DOHH2 (cell line): ENCODE measurements at regions not wholly inside any gene's neighbourhood (a gene's known extent, or its start where the extent isn't known, plus 50 kb on each side); places are given as distances from the start of the nearest gene placed in this dataset.

ENCODE experiments used
- EZH2phosphoT487 ChIP-seq: fragments of 200-600 bp; sonication (generic); IDR thresholded peaks from 2 replicates; pipeline ENCODE4 v1.6.1; 2017; ENCODE audit warnings: borderline replicate concordance, mild to moderate bottlenecking, antibody characterized with exemption, low read length, moderate library complexity, mixed read lengths
- TF ChIP-seq, protein P1 (sequence below): fragments of 200-600 bp; sonication (generic); IDR thresholded peaks from one replicate; pipeline ENCODE4 v1.5.1; 2014; ENCODE audit warnings: antibody characterized with exemption, mild to moderate bottlenecking, low read depth, low read length; ENCODE audit not compliant: poor library complexity, severe bottlenecking

DNA sequence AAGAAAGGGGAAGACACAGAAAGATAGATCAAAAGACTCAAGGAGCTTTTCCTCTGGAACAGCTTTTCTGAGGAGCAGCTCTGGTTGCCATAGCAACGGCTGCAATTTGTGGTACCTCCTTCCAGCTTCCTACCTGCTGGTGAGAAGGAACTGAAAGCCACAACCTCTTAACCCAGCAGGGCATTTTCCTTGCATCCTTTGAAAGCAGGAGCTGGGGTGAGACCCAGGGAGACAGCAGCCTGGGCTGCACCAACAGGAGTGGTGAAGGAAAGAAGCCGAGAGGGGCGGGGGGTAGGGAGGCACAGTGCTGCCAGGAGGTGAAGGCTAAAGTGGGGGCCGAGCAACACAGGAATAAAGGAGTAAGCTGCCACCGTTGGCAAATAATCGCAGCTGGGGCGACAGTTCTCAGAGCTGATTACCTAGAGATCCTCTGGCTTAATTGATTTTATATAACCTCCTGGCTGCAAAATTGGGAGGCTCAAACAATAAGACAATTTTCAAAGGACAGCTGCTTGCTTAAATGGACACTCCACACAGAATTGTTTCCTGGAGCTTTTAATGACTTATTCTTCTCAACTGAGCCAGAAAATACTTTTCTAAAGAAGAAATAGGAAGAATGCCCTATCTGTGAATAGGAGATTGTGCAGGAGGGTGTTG lies 129.4 kb downstream of the RPAP3 start:
- TF ChIP-seq, protein P1, sequence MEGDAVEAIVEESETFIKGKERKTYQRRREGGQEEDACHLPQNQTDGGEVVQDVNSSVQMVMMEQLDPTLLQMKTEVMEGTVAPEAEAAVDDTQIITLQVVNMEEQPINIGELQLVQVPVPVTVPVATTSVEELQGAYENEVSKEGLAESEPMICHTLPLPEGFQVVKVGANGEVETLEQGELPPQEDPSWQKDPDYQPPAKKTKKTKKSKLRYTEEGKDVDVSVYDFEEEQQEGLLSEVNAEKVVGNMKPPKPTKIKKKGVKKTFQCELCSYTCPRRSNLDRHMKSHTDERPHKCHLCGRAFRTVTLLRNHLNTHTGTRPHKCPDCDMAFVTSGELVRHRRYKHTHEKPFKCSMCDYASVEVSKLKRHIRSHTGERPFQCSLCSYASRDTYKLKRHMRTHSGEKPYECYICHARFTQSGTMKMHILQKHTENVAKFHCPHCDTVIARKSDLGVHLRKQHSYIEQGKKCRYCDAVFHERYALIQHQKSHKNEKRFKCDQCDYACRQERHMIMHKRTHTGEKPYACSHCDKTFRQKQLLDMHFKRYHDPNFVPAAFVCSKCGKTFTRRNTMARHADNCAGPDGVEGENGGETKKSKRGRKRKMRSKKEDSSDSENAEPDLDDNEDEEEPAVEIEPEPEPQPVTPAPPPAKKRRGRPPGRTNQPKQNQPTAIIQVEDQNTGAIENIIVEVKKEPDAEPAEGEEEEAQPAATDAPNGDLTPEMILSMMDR: no peak
- no peak for TF ChIP-seq EZH2phosphoT487
